DND-41 (cell line): ENCODE measurements at regions not wholly inside any gene's neighbourhood (a gene's known extent, or its start where the extent isn't known, plus 50 kb on each side); places are given as distances from the start of the nearest gene placed in this dataset.

Experiments used
- CTCF ChIP-seq: IDR thresholded peaks from 2 replicates; pipeline ENCODE4 v1.5.1; 2012; ENCODE audit warnings: borderline replicate concordance, low read length, moderate library complexity, mild to moderate bottlenecking; ENCODE audit not compliant: poor library complexity, severe bottlenecking; ENCODE audit errors: extremely low read depth
- EZH2 ChIP-seq: IDR thresholded peaks from 3 replicates; pipeline ENCODE4 v1.6.1; 2012; ENCODE audit warnings: borderline replicate concordance, low read depth, mild to moderate bottlenecking, moderate library complexity, low read length, inconsistent platforms; ENCODE audit not compliant: severe bottlenecking

GRCh38 chr11:96943970-96944369, 554.2 kb downstream of the JRKL start:
- no peak for TF ChIP-seq EZH2
- no peak for TF ChIP-seq CTCF
